ENCODE measurements at regions not wholly inside any gene's neighbourhood (a gene's known extent, or its start where the extent isn't known, plus 50 kb on each side); places are given as distances from the start of the nearest gene placed in this dataset.

DNA sequence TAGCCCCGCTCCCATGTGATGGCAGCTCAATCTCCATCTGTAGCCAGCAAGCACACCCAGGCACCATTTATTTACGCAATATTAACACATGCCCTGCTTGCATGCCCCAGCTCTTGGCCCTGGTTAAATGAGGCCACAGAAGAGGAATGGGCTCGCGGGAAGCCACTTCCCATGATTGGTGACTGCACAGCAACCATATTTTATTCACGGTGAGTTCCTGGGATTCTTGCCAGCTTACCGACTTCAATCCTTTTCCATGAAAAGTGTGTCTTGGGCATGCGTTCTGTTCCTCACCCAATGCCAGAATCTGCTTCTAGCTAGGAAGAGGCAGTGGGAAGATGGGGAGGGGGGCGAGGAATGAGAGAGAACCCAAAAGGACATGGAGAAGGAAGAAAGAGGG is 54.7 kb downstream of the PITPNM2 start:
- no peaks in the 10 kb centered on the region for H3F3A ChIP-seq (replicated peaks; ENCODE audit: low read depth)
- no peak overlapping the region for H3K4me2 ChIP-seq
- no peak overlapping the region for H3K27ac Mint-ChIP-seq
- no peaks in the 10 kb centered on the region for H3K9me2 ChIP-seq (ENCODE audit: insufficient read depth)
- ATAC-seq = no peak
- H3K79me2 ChIP-seq (replicated peaks; ENCODE audit: insufficient read depth) = no peaks in the 10 kb centered on the region
- no peak for DNase-seq (ENCODE audit: low spot score)
- H3K27me3 Mint-ChIP-seq (ENCODE audit: insufficient read depth, low read depth, poor library complexity) = peaks cover 9% of the 10 kb centered on the region
- no peak overlapping the region for H3K4me3 ChIP-seq
- H3K4me3 Mint-ChIP-seq = no peak overlapping the region
- H3K27me3 ChIP-seq (ENCODE audit: insufficient read depth) = no peaks in the 10 kb centered on the region
- H3K9me3 Mint-ChIP-seq = no peaks in the 10 kb centered on the region
- peaks cover 6% of the 10 kb centered on the region for H3K4me1 Mint-ChIP-seq
- H3K27ac ChIP-seq (ENCODE audit: low read depth) = no peak overlapping the region
- H3K4me1 ChIP-seq (ENCODE audit: insufficient read depth) = peaks cover 3% of the 10 kb centered on the region
- H2AFZ ChIP-seq = no peak overlapping the region
- TF ChIP-seq ZNF114 (CRISPR knock-in tag; IDR thresholded peaks at IDR 0.05) (no peak), NANOG (IDR thresholded peaks at IDR 0.05; ENCODE audit: borderline replicate concordance) (no peak), CREB1 (CRISPR knock-in tag; IDR thresholded peaks at IDR 0.05; ENCODE audit: low read depth) (no peak), EZH2 (IDR thresholded peaks at IDR 0.05; ENCODE audit: low read depth, unreplicated experiment) (no peak), JUNB (IDR thresholded peaks at IDR 0.05; ENCODE audit: unreplicated experiment) (no peak), ZNF331 (CRISPR knock-in tag; IDR thresholded peaks at IDR 0.05; ENCODE audit: low read depth) (no peak), POLR2AphosphoS5 (IDR thresholded peaks at IDR 0.05; ENCODE audit: low read depth) (no peak), STAT1 (IDR thresholded peaks at IDR 0.05; ENCODE audit: unreplicated experiment) (no peak), EZH2phosphoT487 (IDR thresholded peaks at IDR 0.05; ENCODE audit: unreplicated experiment) (no peak)
- TF ChIP-seq, protein P1, sequence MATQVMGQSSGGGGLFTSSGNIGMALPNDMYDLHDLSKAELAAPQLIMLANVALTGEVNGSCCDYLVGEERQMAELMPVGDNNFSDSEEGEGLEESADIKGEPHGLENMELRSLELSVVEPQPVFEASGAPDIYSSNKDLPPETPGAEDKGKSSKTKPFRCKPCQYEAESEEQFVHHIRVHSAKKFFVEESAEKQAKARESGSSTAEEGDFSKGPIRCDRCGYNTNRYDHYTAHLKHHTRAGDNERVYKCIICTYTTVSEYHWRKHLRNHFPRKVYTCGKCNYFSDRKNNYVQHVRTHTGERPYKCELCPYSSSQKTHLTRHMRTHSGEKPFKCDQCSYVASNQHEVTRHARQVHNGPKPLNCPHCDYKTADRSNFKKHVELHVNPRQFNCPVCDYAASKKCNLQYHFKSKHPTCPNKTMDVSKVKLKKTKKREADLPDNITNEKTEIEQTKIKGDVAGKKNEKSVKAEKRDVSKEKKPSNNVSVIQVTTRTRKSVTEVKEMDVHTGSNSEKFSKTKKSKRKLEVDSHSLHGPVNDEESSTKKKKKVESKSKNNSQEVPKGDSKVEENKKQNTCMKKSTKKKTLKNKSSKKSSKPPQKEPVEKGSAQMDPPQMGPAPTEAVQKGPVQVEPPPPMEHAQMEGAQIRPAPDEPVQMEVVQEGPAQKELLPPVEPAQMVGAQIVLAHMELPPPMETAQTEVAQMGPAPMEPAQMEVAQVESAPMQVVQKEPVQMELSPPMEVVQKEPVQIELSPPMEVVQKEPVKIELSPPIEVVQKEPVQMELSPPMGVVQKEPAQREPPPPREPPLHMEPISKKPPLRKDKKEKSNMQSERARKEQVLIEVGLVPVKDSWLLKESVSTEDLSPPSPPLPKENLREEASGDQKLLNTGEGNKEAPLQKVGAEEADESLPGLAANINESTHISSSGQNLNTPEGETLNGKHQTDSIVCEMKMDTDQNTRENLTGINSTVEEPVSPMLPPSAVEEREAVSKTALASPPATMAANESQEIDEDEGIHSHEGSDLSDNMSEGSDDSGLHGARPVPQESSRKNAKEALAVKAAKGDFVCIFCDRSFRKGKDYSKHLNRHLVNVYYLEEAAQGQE (IDR thresholded peaks at IDR 0.05; ENCODE audit: unreplicated experiment) = no peak
- TF ChIP-seq, protein P2, sequence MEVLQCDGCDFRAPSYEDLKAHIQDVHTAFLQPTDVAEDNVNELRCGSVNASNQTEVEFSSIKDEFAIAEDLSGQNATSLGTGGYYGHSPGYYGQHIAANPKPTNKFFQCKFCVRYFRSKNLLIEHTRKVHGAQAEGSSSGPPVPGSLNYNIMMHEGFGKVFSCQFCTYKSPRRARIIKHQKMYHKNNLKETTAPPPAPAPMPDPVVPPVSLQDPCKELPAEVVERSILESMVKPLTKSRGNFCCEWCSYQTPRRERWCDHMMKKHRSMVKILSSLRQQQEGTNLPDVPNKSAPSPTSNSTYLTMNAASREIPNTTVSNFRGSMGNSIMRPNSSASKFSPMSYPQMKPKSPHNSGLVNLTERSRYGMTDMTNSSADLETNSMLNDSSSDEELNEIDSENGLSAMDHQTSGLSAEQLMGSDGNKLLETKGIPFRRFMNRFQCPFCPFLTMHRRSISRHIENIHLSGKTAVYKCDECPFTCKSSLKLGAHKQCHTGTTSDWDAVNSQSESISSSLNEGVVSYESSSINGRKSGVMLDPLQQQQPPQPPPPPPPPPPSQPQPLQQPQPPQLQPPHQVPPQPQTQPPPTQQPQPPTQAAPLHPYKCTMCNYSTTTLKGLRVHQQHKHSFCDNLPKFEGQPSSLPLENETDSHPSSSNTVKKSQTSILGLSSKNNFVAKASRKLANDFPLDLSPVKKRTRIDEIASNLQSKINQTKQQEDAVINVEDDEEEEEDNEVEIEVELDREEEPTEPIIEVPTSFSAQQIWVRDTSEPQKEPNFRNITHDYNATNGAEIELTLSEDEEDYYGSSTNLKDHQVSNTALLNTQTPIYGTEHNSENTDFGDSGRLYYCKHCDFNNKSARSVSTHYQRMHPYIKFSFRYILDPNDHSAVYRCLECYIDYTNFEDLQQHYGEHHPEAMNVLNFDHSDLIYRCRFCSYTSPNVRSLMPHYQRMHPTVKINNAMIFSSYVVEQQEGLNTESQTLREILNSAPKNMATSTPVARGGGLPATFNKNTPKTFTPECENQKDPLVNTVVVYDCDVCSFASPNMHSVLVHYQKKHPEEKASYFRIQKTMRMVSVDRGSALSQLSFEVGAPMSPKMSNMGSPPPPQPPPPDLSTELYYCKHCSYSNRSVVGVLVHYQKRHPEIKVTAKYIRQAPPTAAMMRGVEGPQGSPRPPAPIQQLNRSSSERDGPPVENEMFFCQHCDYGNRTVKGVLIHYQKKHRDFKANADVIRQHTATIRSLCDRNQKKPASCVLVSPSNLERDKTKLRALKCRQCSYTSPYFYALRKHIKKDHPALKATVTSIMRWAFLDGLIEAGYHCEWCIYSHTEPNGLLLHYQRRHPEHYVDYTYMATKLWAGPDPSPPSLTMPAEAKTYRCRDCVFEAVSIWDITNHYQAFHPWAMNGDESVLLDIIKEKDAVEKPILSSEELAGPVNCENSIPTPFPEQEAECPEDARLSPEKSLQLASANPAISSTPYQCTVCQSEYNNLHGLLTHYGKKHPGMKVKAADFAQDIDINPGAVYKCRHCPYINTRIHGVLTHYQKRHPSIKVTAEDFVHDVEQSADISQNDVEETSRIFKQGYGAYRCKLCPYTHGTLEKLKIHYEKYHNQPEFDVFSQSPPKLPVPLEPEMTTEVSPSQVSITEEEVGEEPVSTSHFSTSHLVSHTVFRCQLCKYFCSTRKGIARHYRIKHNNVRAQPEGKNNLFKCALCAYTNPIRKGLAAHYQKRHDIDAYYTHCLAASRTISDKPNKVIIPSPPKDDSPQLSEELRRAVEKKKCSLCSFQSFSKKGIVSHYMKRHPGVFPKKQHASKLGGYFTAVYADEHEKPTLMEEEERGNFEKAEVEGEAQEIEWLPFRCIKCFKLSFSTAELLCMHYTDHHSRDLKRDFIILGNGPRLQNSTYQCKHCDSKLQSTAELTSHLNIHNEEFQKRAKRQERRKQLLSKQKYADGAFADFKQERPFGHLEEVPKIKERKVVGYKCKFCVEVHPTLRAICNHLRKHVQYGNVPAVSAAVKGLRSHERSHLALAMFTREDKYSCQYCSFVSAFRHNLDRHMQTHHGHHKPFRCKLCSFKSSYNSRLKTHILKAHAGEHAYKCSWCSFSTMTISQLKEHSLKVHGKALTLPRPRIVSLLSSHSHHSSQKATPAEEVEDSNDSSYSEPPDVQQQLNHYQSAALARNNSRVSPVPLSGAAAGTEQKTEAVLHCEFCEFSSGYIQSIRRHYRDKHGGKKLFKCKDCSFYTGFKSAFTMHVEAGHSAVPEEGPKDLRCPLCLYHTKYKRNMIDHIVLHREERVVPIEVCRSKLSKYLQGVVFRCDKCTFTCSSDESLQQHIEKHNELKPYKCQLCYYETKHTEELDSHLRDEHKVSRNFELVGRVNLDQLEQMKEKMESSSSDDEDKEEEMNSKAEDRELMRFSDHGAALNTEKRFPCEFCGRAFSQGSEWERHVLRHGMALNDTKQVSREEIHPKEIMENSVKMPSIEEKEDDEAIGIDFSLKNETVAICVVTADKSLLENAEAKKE (CRISPR knock-in tag; IDR thresholded peaks at IDR 0.05) = no peak
- TF ChIP-seq, protein P3, sequence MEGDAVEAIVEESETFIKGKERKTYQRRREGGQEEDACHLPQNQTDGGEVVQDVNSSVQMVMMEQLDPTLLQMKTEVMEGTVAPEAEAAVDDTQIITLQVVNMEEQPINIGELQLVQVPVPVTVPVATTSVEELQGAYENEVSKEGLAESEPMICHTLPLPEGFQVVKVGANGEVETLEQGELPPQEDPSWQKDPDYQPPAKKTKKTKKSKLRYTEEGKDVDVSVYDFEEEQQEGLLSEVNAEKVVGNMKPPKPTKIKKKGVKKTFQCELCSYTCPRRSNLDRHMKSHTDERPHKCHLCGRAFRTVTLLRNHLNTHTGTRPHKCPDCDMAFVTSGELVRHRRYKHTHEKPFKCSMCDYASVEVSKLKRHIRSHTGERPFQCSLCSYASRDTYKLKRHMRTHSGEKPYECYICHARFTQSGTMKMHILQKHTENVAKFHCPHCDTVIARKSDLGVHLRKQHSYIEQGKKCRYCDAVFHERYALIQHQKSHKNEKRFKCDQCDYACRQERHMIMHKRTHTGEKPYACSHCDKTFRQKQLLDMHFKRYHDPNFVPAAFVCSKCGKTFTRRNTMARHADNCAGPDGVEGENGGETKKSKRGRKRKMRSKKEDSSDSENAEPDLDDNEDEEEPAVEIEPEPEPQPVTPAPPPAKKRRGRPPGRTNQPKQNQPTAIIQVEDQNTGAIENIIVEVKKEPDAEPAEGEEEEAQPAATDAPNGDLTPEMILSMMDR (conservative IDR thresholded peaks at IDR 0.05; ENCODE audit: low read depth in 2 of 2) = no peak
- TF ChIP-seq, protein P4, sequence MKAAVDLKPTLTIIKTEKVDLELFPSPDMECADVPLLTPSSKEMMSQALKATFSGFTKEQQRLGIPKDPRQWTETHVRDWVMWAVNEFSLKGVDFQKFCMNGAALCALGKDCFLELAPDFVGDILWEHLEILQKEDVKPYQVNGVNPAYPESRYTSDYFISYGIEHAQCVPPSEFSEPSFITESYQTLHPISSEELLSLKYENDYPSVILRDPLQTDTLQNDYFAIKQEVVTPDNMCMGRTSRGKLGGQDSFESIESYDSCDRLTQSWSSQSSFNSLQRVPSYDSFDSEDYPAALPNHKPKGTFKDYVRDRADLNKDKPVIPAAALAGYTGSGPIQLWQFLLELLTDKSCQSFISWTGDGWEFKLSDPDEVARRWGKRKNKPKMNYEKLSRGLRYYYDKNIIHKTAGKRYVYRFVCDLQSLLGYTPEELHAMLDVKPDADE (IDR thresholded peaks at IDR 0.05) = no peak
- no peaks in the 10 kb centered on the region for H3K36me3 ChIP-seq (ENCODE audit: insufficient read depth)
- H3K36me3 Mint-ChIP-seq (ENCODE audit: low read depth) = no peaks in the 10 kb centered on the region
- no peaks in the 10 kb centered on the region for H4K20me1 ChIP-seq (replicated peaks; ENCODE audit: insufficient read depth)
